ENCODE measurements at regions not wholly inside any gene's neighbourhood (a gene's known extent, or its start where the extent isn't known, plus 50 kb on each side); places are given as distances from the start of the nearest gene placed in this dataset.

GRCh38 chr4:167775375-167775774 is 317.0 kb upstream of the ANXA10 start:
- no peak for TF ChIP-seq POLR2A (IDR thresholded peaks at IDR 0.05; ENCODE audit: low read length)
- no peak for TF ChIP-seq GATA1 (IDR thresholded peaks at IDR 0.05; ENCODE audit: low read depth, low read length)

All from erythroblast (primary cell).